Ureter (tissue), 1 donor: ENCODE measurements at regions not wholly inside any gene's neighbourhood (a gene's known extent, or its start where the extent isn't known, plus 50 kb on each side); places are given as distances from the start of the nearest gene placed in this dataset.

Experiments used
- DNase-seq: peaks from one replicate; pipeline ENCODE4 v3.0.0-alpha.2; 2020; ENCODE audit warnings: low spot score
- donor health status: DM: yes; HTN: yes; CAD: no.

DNA sequence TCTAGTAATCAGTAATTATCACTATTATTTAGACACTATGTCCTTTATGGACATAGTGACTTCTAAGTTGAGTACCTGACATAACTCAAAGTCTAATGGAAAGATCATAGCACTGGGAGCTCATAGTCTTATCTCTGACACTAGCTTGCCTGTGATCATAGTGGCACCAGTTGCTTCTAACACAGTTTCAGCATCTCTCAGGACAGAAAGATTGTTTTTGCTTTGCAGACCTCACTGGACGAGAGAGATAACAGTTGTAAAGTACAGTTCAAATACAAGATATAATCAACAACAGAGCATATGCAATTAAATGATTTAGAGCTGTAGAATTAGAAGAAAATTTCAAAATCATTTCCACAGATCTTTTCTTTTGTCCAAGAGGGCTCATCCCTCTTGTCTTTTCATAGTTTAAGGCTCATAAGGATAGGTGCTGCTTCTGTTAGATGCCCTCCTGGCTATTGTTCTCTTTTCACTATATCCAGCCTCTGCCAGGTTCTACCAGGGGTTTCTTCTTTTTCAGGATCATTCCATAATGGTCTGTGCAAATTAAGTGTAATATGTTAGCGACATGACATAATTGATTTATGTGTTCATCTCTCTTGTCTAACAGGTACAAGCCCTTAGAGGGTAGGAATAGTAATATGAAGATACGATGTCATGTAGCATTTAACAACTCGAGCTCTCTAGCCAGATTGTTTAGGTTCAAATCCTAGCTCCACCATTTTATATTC is 1175.4 kb upstream of the TENM4 start:
- DNase-seq = no peak

DNA sequence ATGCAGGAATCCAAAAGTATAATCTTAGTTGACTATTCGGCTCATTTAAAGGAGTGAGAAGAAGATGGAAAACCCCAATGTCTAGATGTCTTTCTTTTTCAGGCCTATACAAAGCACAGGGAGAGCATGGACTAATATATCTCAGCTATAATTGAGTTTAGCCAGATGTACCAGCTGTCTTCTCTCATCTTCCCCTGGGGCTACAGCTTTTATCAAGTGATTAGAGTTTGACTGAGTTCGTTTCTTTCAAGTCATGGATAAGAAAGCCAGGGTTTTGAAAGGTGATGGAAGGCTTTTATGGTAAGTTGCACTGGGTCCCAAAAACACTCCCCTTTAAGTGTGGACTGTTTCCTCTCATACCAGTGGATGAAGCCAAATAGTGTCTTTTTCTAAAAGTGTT is 1172.8 kb upstream of the TENM4 start:
- no peak for DNase-seq

DNA sequence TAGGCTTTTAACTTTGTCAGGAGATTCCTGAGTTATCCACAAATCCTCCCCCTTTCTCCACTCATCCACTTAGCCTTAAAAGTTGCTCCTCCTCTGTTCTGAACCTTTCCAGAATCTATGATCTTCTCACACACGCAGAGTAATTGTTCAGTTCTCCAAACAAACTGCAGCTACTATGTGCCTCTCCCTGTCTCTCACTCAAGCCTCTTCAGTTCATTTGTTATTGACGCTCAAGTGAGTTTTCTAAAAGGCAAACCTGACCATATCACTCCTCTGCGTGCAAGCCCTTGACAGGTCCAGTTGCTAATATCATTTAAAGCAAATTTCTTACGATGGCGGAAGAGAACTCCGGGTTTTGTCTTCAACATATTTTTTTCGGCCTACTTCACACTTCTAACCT is 1169.7 kb upstream of the TENM4 start:
- no peak for DNase-seq

DNA sequence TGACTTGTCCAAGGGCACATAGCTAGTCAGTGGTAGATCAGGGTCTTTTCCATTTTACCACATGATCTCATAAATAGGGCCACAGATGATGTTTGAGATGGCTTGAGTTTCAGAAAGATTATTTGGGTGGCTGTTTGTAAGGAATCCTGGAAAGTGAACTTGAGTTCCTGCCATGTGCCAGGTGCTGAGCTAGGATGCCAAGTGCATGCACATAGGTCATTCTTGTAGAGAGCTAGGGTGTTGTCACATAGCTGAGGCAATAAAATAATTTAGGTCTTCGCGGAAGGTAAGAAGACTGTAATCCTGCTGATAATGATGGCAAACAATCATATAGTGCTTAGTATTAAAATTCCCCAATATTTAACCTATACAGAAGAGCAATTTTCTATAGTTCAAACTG is 1162.6 kb upstream of the TENM4 start:
- no peak for DNase-seq

DNA sequence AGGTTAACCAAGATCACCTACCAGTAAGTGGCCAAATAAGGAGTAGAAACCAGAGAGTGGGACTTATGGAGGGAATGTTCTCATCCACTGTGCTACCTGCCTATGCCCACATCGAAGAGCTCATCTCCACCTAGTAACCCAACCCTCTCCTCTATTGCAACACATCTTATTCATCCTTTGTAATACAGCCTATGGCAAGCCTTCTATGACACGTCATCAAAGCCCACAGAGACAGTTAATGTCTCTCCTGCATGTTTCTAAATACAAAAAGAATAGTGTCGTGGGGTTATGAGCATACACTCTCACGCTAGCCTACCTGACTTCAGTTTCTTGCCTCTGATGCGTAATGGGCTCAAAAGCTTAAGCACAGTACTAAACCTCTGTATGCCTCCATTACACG is 1158.1 kb upstream of the TENM4 start:
- DNase-seq = no peak

DNA sequence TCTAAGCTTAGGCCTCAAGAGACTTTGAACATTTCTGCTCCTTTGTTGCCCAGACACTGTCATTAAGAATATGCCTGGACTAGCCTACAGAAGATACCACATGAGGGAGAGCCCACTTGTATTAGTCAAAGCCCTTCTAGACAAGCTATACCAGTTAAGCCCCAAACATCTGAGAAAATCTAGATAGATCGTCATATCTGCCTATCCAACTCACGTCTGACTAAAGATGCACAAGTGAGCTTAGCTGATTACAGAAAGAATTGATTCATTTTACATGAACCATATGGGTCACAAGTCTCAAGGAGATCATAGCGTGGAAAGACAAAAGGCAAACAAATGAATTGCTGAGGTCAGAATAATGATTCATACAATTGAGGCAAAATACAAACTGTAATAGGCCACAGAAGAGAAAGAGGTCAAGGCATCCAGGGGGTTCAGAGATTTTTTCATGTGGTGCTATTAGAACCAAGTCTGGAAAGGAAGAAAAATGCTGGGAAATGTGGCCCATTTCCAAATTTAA is 1155.5 kb upstream of the TENM4 start:
- no peak for DNase-seq

DNA sequence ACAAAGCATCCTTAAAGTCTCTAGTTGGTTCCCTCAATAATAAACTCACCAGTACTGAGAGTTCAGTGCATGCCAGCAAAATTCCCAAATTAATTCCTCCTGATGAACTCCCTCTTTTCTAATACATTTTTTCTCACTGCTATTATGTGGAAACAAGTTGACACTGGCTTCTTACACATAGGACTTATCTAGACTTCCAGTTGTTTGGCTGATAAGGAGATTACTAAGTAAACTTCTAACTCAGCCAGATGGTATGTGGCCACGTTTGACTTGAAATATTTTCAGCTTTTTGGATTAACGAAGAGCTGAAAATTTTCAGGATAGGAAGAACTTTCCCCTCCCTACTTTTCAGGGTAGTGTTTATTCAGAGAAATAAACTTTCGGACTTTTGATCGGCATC is 1154.2 kb upstream of the TENM4 start:
- DNase-seq = no peak

DNA sequence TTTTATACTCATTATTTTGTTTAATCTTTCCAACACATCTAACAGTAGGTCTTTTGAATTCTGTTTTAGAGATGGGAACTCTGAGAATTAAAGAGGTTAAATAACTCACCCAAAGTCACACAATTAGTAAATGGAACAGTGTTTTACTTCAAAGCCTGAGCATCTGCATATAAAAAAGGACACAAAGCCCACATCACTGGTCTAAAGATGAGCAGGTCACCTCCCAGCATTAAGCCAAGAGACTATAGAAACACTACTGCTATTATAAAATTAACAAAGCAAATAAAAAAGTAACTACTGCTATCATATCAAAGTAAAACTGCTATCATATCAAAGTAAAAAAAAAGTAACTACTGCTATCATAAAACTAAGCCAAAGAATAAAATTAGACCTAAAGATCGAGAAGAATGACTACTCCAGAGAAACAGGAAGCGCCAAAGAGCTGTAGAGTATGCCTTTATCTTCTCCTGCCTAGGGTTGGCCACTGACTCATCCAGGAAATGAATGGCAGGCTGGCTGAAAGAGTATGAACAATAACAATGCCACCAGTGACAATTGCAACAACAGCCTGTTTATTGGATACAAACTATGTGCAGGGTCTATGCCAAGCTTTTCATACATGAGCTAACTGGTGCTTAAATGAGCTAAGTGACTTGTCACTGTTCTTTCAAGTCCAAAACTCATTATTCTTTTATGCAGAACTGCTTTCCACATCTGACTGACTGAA is 1153.0 kb upstream of the TENM4 start:
- no peak for DNase-seq

DNA sequence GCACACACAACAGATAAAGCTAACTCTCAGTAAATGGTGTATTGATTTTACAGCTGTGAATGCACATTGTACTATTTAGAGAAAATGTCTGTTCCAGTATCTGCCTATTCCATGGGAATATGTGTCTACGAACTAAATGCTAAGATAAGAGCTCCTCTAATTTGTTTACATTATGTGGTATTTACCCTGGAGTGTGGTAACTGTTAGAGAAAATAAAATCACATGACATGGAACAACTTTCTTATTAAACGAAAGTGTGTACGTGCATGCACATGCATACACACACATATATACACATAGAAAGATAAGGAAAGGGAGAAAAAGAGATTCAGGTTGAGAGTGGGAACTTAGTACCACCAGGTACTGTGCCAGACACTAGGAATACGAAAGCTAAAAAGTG is 1151.7 kb upstream of the TENM4 start:
- no peak for DNase-seq

DNA sequence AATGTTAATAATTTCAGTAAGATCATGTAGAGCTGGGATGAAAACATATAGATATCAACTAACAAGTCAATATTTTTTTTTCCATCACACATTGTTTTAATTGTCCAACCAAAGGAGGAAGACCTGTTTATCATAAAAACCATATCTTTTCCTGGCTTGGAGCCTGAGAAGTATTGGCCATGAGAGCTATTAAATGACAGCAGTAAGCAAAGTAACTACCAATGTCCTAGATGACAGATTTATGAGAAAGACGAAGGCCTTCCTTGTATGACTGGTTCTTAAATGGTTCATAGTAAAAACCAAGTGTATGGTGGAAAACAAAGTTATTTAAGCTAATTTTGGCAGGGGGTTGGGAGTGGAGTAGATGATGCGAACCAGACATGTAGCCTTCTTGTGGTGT is 1147.1 kb upstream of the TENM4 start:
- no peak for DNase-seq

DNA sequence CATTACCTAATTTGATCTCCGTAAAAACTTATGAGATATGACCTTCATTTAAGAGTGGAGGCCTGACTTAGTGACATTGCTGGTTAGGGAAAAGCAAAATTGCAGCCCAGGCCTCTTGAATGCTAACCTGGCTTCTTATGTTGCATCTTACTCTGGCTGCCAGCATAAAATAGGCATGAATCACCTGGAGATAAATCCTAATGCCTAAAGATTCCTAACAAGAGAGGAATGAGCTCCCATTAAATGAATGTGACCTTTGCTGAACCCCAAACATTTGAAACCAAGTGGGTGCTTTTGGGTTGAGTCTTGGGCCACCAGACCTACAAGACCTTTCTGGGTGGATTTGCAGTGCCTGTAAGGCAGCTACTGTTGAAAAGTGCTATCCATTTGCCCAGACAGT is 1145.6 kb upstream of the TENM4 start:
- DNase-seq = no peak

DNA sequence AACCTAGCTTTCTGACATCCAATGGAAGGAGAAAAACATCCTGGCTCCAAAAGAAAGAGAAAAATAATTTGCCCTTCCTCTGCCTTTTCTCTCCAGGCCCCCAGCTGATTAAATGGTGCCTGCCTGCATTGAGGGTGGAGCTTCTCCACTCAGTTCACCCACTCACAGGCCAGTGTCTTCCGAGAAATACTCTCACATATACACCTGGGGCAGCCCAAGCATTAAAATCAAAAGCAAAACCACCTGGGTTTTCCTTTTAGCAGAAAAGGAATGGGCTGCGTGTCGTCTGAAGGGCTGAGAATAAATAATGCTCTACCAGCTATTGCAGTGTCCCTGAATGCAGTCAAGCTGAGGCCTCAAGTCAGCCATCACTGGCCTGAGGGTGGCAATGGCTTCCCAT is 1143.8 kb upstream of the TENM4 start:
- DNase-seq = no peak

DNA sequence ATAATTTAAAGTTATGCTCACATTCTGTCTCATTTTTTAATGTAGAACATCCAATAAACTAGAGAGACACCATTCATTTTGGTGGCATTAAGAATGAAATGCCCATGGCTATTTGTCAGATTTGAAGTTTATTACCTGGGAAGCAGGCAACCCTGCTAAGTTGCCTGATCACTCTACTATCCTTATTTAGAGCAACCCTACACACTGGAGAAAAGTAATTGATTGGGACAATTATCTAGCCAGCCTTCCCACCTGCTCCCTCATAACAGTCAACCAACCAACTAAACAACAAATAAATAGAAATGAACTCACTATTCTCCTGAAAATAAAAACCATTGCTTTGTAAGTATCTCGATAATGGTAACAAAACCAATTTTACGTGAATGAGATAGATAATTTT is 1129.0 kb upstream of the TENM4 start:
- no peak for DNase-seq

DNA sequence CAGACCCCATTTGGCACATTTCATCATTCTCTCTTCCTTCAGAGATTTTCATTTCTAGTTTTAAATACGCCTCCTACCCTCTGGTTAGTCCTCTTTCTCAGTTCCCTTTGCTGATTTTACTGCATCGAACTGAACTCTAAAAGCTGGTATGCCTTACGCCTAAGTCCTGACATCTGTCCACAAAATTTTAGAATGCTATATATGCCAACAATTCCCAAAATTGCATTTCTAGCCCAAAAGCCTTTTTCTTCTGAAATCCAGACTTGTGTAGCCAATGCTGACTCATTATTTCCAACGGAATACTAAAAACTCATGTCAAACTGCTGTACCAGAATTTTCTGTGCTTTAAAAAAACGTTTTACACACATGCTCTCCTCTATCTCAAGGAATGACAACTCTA is 1124.4 kb upstream of the TENM4 start:
- DNase-seq = no peak

DNA sequence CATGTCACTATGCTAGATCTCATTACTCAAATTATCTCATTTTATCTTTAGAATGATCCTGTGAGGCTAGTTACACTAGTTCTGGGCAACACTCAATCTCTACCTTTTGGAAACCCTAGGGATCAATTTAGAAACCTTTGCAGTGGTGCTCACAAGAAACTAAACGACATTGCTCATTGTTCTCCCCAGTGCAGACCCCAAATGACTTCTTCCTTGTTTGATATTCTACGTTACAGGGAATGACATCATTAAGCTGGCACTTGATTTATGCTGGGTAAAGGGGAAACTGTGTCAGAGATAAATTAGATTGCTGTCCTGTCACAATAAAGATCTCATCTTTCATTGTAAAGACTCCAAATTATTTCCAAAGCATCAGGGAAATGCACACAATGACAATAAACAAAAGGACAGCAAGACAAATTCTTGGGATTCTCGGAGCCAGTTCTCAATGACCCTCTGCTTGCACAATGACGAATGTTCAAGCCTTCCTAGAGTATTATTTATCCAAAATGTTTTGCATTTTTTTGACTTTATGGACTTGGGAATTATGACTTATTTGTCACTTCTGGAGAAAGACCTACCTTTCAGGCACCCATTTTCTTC is 1121.8 kb upstream of the TENM4 start:
- DNase-seq = no peak

DNA sequence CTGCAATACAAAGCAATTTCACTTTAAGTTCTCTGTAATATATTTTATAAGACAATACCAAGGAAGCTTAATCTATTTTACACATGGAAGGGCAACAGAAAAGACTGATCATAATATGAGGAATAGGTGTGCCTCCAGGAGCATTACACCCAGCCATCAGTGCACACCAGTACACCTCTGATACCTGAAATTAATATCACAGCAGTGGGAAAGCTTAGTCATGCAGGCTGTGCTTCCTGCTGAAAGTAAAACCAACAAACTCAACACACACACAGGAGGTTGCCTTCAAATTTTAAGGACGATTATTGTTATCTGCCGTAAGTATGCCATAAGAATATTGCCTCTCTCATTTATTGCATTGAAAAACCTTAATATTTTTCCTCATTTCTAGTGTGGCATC is 1119.1 kb upstream of the TENM4 start:
- no peak for DNase-seq

DNA sequence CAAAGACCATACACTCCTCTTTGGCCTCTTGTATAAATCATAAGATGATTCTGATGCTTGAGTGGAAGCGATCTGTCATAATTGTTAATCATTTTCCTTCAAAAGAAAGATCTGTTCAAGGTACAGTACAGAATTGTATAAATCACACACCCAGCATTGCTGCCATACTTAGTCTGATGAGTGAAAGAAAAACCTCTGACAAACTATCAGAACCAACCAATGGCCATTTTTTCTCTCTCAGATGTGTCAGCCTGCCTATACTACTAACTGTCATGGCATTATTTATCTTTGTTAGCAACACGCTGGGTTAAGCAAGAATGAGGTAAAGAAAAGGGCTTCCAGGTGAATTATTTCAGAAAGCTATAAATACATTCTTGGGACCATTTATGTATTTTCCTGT is 1112.7 kb upstream of the TENM4 start:
- no peak for DNase-seq

DNA sequence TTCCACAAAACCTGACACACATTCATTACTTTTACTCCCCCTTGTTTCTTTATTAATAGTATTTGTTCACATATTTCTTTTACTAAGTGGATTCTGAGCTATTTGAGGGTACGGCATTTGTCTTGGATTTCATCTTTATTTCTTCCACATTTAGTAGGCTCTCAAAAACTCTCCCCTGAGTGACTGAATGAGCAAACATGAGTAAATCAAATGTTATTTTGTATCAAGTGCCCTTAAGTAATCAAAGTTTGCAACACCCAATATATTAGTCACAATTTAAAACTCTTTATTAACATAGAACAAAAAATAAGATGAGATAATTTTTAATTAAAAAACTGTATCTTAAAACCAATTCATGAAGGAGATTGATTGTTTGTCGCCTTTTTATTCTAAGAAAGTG is 1101.9 kb upstream of the TENM4 start:
- DNase-seq = no peak

DNA sequence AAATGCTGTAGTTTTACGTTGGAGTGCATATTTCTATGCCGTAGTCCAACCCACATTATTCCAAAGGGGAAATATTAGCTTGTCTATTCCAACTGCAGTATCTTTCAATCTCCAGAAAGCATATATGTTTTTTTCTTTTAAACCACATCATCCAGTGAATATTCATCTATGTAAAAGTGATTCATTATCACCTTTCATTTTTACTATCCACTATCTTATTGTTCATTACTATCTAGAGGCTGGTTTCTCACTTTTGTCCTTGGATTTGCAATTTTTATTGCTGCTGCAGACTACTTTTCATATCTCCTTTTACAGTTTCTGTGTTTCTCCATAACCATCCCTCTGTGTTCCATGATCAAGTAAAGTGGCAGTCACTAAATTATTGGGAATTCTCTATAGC is 1097.2 kb upstream of the TENM4 start:
- DNase-seq = no peak

DNA sequence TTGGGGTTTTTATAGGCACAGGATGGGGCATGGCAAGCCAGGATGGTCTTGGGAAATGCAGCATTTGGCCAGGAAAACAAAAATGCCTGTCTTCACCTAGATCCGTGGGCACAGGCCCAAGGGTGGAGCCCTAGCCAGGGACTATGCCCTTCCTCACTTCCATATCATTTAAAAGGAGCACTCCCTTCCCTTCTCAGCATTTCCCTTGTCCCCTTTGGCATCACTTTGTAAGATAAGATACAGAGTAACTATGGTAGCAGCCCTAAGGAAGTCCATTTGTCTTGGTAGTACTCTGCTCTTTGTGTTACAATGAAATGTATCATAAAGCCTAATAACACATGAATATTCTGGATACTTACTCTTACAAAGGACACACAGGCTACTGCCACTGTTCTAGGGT is 1092.6 kb upstream of the TENM4 start:
- no peak for DNase-seq

DNA sequence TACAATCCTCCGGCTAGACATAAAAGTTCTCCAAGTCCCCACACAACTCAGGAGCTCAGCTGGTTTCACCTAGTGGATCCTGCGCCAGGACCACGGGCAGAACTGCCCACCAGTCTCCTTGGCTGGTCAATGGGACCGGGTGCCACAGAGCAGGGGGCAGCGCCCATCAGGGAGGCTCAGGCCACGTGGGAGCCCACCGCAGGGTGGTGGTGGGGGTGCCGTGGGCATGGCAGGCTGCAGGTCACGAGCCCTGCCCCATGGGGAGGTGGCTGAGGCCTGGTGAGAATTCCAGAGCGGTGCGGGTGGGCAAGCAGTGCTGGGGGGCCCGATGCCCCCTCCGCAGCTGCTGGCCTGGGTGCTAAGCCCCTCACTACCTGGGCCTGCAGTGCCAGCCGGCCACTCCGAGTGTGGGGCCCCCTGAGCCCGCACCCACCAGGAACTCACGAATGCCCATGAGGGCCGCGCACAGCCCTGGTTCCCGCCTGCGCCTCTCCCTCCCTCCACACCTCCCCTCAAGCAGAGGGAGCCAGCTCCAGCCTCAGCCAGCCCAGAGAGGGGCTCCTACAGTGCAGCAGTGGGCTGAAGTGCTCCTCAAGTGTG is 1091.9 kb upstream of the TENM4 start:
- DNase-seq = no peak

DNA sequence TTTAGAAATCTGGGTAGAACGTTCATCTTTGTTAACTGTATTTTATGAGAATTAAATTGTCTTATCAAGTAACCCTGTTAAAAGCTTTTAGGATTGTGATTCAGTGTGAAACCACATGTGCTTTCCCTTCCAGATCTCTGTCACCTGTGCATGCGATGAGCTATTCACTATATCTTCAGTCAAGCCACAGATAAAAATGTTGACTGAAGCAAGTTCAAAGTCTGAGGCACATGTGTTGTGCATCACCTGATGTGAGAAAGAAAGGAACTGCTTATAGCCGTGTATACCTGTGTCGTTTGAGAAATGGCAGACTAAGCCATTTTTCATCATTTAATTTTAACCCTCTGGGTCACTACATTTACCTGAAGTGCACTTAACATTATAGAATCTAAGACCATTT is 1088.9 kb upstream of the TENM4 start:
- DNase-seq = no peak
